HepG2 (cell line): ENCODE measurements at regions not wholly inside any gene's neighbourhood (a gene's known extent, or its start where the extent isn't known, plus 50 kb on each side); places are given as distances from the start of the nearest gene placed in this dataset.

Experiments
- ATAC-seq: fragments of 200-7000 bp; cut with Tn5 transposase; 3 replicates; pipeline ENCODE4 v1.9.1; 2020; ENCODE audit warnings: mild to moderate bottlenecking, moderate library complexity
- BruUV-seq: library from RNA; stranded (reverse); fragments of 400-500 nt; replicated peaks from 2 replicates; lab custom pipeline; 2021; lab: Mats Ljungman, UMichigan
- CTCF ChIA-PET: fragments of 300-600 bp; formaldehyde crosslinking; extraction: SDS; loops from one replicate; lab custom pipeline; 2021; ENCODE audit warnings: low total read pairs, inconsistent platforms, low intra/inter-chr PET ratio; lab: Yijun Ruan, JAX
- POLR2A ChIA-PET: fragments of 350-600 bp; sonication (Branson Sonifier 250); formaldehyde crosslinking; loops from one replicate; lab custom pipeline; 2020; ENCODE audit warnings: antibody characterized with exemption, inconsistent platforms; lab: Yijun Ruan, JAX
- DNase-seq: peaks from one replicate; pipeline ENCODE4 v3.0.0-alpha.2; 2015; ENCODE audit warnings: low spot score
- FAIRE-seq: peaks from 3 replicates; lab custom pipeline; 2011; peaks lifted over from hg19 to GRCh38; lab: Jason Lieb, UNC
- H2AFZ ChIP-seq: one replicate; pipeline ENCODE4 v1.6.1; 2011; ENCODE audit warnings: low read length, inconsistent platforms
- H3K27ac ChIP-seq: fragments of 300-600 bp; 3 replicates; pipeline ENCODE4 v1.8.0; 2011; ENCODE audit warnings: mixed run types, mild to moderate bottlenecking, mixed read lengths, low read length, inconsistent platforms; ENCODE audit not compliant: insufficient read depth; ENCODE audit errors: extremely low read length
- H3K27me3 ChIP-seq, 2 experiments: fragments of 200-600 bp in 1 of 2; 2 replicates in 1 of 2; 3 replicates in 1 of 2; pipeline versions ENCODE4 v1.6.0 to v1.8.0; 2011; ENCODE audit warnings: low read length in 2 of 2, mild to moderate bottlenecking in 2 of 2, moderate library complexity in 2 of 2, inconsistent platforms in 1 of 2; ENCODE audit not compliant: insufficient read depth in 2 of 2, control insufficient read depth in 1 of 2
- H3K36me3 ChIP-seq, 2 experiments: fragments of 200-600 bp in 1 of 2; replicated peaks in 1 of 2; 2 replicates in 1 of 2; 3 replicates in 1 of 2; pipeline versions ENCODE4 v1.5.1 to v1.8.0; 2011; ENCODE audit warnings: low read length in 2 of 2, inconsistent platforms in 1 of 2; ENCODE audit not compliant: insufficient read depth in 2 of 2, control insufficient read depth in 1 of 2
- H3K4me1 ChIP-seq: 2 replicates; pipeline ENCODE4 v1.5.1; 2012; ENCODE audit warnings: low read length, inconsistent platforms; ENCODE audit not compliant: insufficient read depth
- H3K4me2 ChIP-seq: 2 replicates; pipeline ENCODE4 v1.6.0; 2011; ENCODE audit warnings: low read depth, low read length, inconsistent platforms
- H3K4me3 ChIP-seq, 3 experiments: fragments of 200-600 bp in 1 of 3; sonication (generic), shearing (Covaris generic) in 1 of 3; replicated peaks in 1 of 3; 2 replicates each; pipeline ENCODE4 v1.5.1; 2011 to 2016; ENCODE audit warnings: low read length in 3 of 3, inconsistent platforms in 2 of 3, low read depth in 2 of 3, mild to moderate bottlenecking in 2 of 3, control low read depth in 1 of 3, mixed read lengths in 1 of 3; ENCODE audit not compliant: insufficient read depth in 1 of 3
- H3K79me2 ChIP-seq: one replicate; pipeline ENCODE4 v1.6.1; 2011; ENCODE audit warnings: low read length, inconsistent platforms; ENCODE audit not compliant: insufficient read depth
- H3K9ac ChIP-seq: 2 replicates; pipeline ENCODE4 v1.6.0; 2011; ENCODE audit warnings: mild to moderate bottlenecking, low read depth, low read length, inconsistent platforms; ENCODE audit not compliant: insufficient read depth
- H3K9me3 ChIP-seq: 2 replicates; pipeline ENCODE4 v1.5.1; 2012; ENCODE audit warnings: mild to moderate bottlenecking, low read length
- H4K20me1 ChIP-seq: 2 replicates; pipeline ENCODE4 v1.6.0; 2011; ENCODE audit warnings: inconsistent platforms, mild to moderate bottlenecking, low read length, moderate library complexity; ENCODE audit not compliant: insufficient read depth
- ARNT ChIP-seq: fragments of 450-650 bp; IDR thresholded peaks from 2 replicates; pipeline ENCODE4 v1.6.1; 2017
- ELF3 ChIP-seq: IDR thresholded peaks from 2 replicates; pipeline ENCODE4 v1.6.1; 2016; ENCODE audit warnings: missing genetic modification reagents, missing compliant biosample characterization
- FOXO1 ChIP-seq: sonication (generic); formaldehyde crosslinking; IDR thresholded peaks from 2 replicates; pipeline ENCODE4 v1.4.0; 2020; ENCODE audit warnings: missing genetic modification reagents
- HNF4A ChIP-seq: sonication (generic); formaldehyde crosslinking; IDR thresholded peaks from 2 replicates; pipeline ENCODE4 v1.4.0; 2020; ENCODE audit warnings: missing genetic modification reagents
- KLF16 ChIP-seq, 2 experiments: sonication (generic) in 1 of 2; formaldehyde crosslinking in 1 of 2; IDR thresholded peaks; 2 replicates each; pipeline versions ENCODE4 v1.6.1 to v1.8.0; 2016 to 2023; ENCODE audit warnings: missing genetic modification reagents in 2 of 2, missing compliant biosample characterization in 1 of 2
- SMAD3 ChIP-seq: sonication (generic); formaldehyde crosslinking; IDR thresholded peaks from 2 replicates; pipeline ENCODE4 v1.4.0; 2020; ENCODE audit warnings: missing genetic modification reagents
- SOX13 ChIP-seq, 3 experiments: fragments of 450-650 bp in 1 of 3; sonication (generic) in 1 of 3; formaldehyde crosslinking in 1 of 3; IDR thresholded peaks in 2 of 3; conservative IDR thresholded peaks in 1 of 3; 2 replicates each; pipeline versions ENCODE4 v1.5.0 to v1.6.1; 2016 to 2020; ENCODE audit warnings: antibody characterized with exemption in 1 of 3, mild to moderate bottlenecking in 1 of 3, missing compliant biosample characterization in 1 of 3, missing genetic modification reagents in 1 of 3, moderate library complexity in 1 of 3
- SRSF1 ChIP-seq: fragments of 200-400 bp; formaldehyde crosslinking; optimal IDR thresholded peaks from 2 replicates; pipeline ENCODE3; 2017; ENCODE audit warnings: mild to moderate bottlenecking, low read depth, low read length, moderate library complexity
- SYNCRIP ChIP-seq: fragments of 200-400 bp; formaldehyde crosslinking; IDR thresholded peaks from 2 replicates; pipeline ENCODE4 v1.6.1; 2018; ENCODE audit warnings: mild to moderate bottlenecking, low read depth, low read length; ENCODE audit not compliant: insufficient read depth
- ZMYM3 ChIP-seq: sonication (generic); formaldehyde crosslinking; IDR thresholded peaks from 2 replicates; pipeline ENCODE4 v1.5.1; 2020; ENCODE audit warnings: mild to moderate bottlenecking, missing genetic modification reagents
- ZNF180 ChIP-seq: sonication (generic); formaldehyde crosslinking; IDR thresholded peaks from 2 replicates; pipeline ENCODE4 v1.4.0; 2020; ENCODE audit warnings: low read depth, missing genetic modification reagents, borderline replicate concordance
- ZNF230 ChIP-seq: sonication (generic); formaldehyde crosslinking; IDR thresholded peaks from 2 replicates; pipeline ENCODE4 v1.4.0; 2020; ENCODE audit warnings: mild to moderate bottlenecking, missing genetic modification reagents
- ZNF326 ChIP-seq: sonication (generic); formaldehyde crosslinking; IDR thresholded peaks from 2 replicates; pipeline ENCODE4 v1.4.0; 2020; ENCODE audit warnings: missing genetic modification reagents, borderline replicate concordance
- ZNF362 ChIP-seq: sonication (generic); formaldehyde crosslinking; IDR thresholded peaks from 2 replicates; pipeline ENCODE4 v1.4.0; 2020; ENCODE audit warnings: missing genetic modification reagents, mild to moderate bottlenecking, borderline replicate concordance
- ZNF768 ChIP-seq: sonication (generic); formaldehyde crosslinking; IDR thresholded peaks from 2 replicates; pipeline ENCODE4 v1.4.0; 2020; ENCODE audit warnings: missing genetic modification reagents
- WGBS: methylation state at CpG from one replicate; pipeline ENCODE4 v1.1.6; 2017; ENCODE audit warnings: low lambda C conversion rate; 5-methylcytosine and 5-hydroxymethylcytosine counted together
- in situ Hi-C: cut with HindIII; loops from 2 replicates; pipeline ENCODE4 v1.10.0; 2017; ENCODE audit warnings: low pct_unique_long_range_greater_than_20kb; ENCODE audit not compliant: extremely low pct_ligation_motif_present
- intact Hi-C: fragments of 100-400 bp; cut with micrococcal nuclease; formaldehyde crosslinking; loops from one replicate; pipeline ENCODE4 v1.10.0; 2022; ENCODE audit not compliant: unreplicated experiment
- TF ChIP-seq, protein P1 (sequence below): sonication (generic); formaldehyde crosslinking; conservative IDR thresholded peaks from 2 replicates; pipeline ENCODE4 v1.4.0; 2020; ENCODE audit warnings: missing genetic modification reagents

GRCh38 chr1:67561704-67562113 lies 123.3 kb upstream of the GADD45A start (continued):
- no peak for TF ChIP-seq SOX13 (IDR thresholded peaks at IDR 0.05)
- TF ChIP-seq SOX13 (CRISPR knock-in tag; conservative IDR thresholded peaks at IDR 0.05 in 1 of 2, IDR thresholded peaks at IDR 0.05 in 1 of 2) = peak in 1 of 2 experiments; percentile 27; a peak in 1 of 4 replicates
- no peak for TF ChIP-seq SRSF1
- TF ChIP-seq ZMYM3 (CRISPR knock-in tag) = peak; percentile 26; the same call in 1 of the 2 replicates
- 0 out of 2 replicates have a peak, but pooled peaks have one; percentile 20 for TF ChIP-seq ZNF768 (CRISPR knock-in tag)
- TF ChIP-seq KLF16 (CRISPR knock-in tag; IDR thresholded peaks at IDR 0.05) = 0 out of 4 replicates have a peak, but pooled peaks of 1 of the 2 experiments have one; percentile 49
- 0 out of 2 replicates have a peak, but pooled peaks have one; percentile 16 for TF ChIP-seq FOXO1
- peak; percentile 11; the same call in 1 of the 2 replicates for TF ChIP-seq HNF4A (CRISPR knock-in tag)
- 0 out of 2 replicates have a peak, but pooled peaks have one; percentile 22 for TF ChIP-seq SMAD3 (CRISPR knock-in tag)
- TF ChIP-seq ARNT = no peak
- 0 out of 2 replicates have a peak, but pooled peaks have one; percentile 25 for TF ChIP-seq ELF3 (CRISPR knock-in tag)
- peak; percentile 80; the same call in 1 of the 2 replicates for TF ChIP-seq ZNF362 (CRISPR knock-in tag)

DNA sequence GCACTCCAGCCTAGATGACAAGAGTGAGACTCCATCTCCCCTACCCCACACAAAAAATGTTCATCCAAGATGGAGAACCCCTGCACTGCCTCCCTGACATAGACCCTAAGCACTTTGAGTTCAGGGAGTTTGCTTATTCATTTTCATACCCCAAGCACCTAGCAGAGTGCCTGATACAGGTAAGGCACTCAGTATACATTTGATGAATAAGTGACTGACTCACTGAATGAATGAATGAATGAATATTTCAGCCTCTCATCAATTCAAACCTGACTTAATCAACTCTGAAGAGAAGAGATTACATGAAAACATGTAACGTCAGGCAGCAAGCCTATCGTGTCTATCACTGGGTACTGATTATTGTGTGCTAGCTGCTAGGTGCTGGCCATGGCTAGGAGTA lies 121.3 kb upstream of the GADD45A start:
- FAIRE-seq (no peak), ATAC-seq (no peak)
- intact Hi-C loops = no loop called here
- TF ChIP-seq, protein P1, sequence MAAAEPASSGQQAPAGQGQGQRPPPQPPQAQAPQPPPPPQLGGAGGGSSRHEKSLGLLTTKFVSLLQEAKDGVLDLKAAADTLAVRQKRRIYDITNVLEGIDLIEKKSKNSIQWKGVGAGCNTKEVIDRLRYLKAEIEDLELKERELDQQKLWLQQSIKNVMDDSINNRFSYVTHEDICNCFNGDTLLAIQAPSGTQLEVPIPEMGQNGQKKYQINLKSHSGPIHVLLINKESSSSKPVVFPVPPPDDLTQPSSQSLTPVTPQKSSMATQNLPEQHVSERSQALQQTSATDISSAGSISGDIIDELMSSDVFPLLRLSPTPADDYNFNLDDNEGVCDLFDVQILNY (CRISPR knock-in tag) = no peak
- TF ChIP-seq ZNF326 (CRISPR knock-in tag) (no peak), ZNF230 (CRISPR knock-in tag) (no peak), ZNF180 (CRISPR knock-in tag) (no peak), SYNCRIP (no peak)

More for the DNA sequence above, 121.3 kb upstream of the GADD45A start:
- no peak for DNase-seq
- Histone ChIP-seq H3K79me2 (no peaks in the 10 kb centered on the region), H3K27ac (no peak overlapping the region), H3K27me3 (0 out of 5 replicates have a peak, but pooled peaks cover 0 to 3% of the 10 kb centered on the region in 2 experiments), H4K20me1 (no peaks in the 10 kb centered on the region), H3K4me2 (no peak overlapping the region), H3K9ac (no peak overlapping the region), H3K36me3 (no peaks in the 10 kb centered on the region), H3K4me1 (peaks cover 36% of the 10 kb centered on the region), H3K9me3 (no peaks in the 10 kb centered on the region), H3K4me3 (no peak overlapping the region), H2AFZ (no peak overlapping the region)
- in situ Hi-C loops = loop anchor here (5.0 to 10.0 kb wide), 2 partner anchors 121 to 199 kb away; partner anchors contain the start of gene GADD45A
- ChIA-PET CTCF (no interaction called here), POLR2A (no interaction called here)
- BruUV-seq = no TSS peak
- 59% methylated on average over 2 of the region's 2 CpGs for WGBS
